ENCODE measurements at regions not wholly inside any gene's neighbourhood (a gene's known extent, or its start where the extent isn't known, plus 50 kb on each side); places are given as distances from the start of the nearest gene placed in this dataset.
"Not testable (repeated sequence)": the region's sequence is repeated elsewhere in the genome, so short reads cannot be mapped to it uniquely, and the experiment has no call there.

- TF ChIP-seq CTCF (IDR thresholded peaks at IDR 0.05); ZBTB33 (IDR thresholded peaks at IDR 0.05; ENCODE audit: borderline replicate concordance, low read depth); ELF1 (IDR thresholded peaks at IDR 0.05); REST (IDR thresholded peaks at IDR 0.05; ENCODE audit: low read depth, low read length); MEF2A (IDR thresholded peaks at IDR 0.05; ENCODE audit: borderline replicate concordance, low read depth): not testable (repeated sequence)
These were observed 133.8 kb upstream of the USP9X start for GRCh38 chrX:40951407-40951806.
